VCaP (cell line): ENCODE measurements at regions not wholly inside any gene's neighbourhood (a gene's known extent, or its start where the extent isn't known, plus 50 kb on each side); places are given as distances from the start of the nearest gene placed in this dataset.

Source experiments
- H3K27ac ChIP-seq: fragments of 450-650 bp; 2 replicates; pipeline ENCODE4 v1.5.1; 2017
- TF ChIP-seq, protein P1 (sequence below): fragments of 450-650 bp; conservative IDR thresholded peaks from 2 replicates; pipeline ENCODE4 v1.5.1; 2017; ENCODE audit warnings: mild to moderate bottlenecking, moderate library complexity

DNA sequence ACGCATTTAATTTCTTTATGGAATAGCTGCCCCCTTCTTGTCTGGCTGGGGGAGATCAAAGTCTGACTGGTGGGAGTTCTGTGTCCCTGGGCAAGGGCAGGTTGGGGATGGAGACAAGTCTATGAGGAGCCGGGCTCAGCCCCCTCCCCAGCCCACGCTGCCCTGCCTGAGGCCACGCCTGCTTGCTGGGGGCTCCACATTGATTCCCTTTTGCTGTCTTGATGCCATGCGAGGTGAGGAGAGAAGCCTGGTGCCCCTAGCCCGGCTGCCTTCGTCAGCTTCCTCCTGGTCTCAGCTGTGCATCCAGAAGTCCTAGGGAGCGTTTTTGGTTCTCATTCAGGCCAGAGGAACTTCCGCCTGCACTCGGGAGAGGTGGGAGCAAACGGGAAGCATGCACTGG, 247.9 kb downstream of the NDUFA10 start:
- H3K27ac ChIP-seq, result no peak overlapping the region
- TF ChIP-seq, protein P1, sequence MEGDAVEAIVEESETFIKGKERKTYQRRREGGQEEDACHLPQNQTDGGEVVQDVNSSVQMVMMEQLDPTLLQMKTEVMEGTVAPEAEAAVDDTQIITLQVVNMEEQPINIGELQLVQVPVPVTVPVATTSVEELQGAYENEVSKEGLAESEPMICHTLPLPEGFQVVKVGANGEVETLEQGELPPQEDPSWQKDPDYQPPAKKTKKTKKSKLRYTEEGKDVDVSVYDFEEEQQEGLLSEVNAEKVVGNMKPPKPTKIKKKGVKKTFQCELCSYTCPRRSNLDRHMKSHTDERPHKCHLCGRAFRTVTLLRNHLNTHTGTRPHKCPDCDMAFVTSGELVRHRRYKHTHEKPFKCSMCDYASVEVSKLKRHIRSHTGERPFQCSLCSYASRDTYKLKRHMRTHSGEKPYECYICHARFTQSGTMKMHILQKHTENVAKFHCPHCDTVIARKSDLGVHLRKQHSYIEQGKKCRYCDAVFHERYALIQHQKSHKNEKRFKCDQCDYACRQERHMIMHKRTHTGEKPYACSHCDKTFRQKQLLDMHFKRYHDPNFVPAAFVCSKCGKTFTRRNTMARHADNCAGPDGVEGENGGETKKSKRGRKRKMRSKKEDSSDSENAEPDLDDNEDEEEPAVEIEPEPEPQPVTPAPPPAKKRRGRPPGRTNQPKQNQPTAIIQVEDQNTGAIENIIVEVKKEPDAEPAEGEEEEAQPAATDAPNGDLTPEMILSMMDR, result no peak

DNA sequence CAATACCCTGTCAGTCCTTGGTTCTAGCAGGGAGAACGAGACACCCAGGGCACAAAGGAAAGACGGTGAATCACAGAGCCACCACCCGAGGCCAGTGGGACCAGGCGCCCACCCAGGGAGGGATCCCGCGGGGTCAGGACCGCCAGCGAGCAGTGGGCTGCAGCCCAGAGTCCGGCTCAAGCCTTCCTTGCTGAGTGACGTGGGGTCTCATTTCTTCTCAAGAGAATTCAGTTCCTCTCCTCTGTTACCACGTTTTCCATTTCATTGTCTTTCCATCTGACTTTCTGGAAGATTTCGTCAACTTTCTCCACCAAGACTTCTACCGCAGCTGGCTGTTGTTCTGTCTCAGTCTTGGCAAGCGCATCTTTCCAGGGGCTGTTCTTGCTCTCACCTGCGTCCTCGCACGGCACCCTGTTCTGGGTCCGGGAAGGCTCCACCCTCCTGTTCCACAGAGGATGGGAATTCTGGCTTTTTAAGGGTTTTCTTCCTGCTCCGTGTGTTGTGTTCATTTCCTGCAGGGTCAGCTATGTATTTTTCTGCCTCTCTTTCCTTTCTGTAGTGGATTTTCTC, 248.6 kb downstream of the NDUFA10 start:
- H3K27ac ChIP-seq, result no peak overlapping the region
- TF ChIP-seq, protein P1, result no peak

DNA sequence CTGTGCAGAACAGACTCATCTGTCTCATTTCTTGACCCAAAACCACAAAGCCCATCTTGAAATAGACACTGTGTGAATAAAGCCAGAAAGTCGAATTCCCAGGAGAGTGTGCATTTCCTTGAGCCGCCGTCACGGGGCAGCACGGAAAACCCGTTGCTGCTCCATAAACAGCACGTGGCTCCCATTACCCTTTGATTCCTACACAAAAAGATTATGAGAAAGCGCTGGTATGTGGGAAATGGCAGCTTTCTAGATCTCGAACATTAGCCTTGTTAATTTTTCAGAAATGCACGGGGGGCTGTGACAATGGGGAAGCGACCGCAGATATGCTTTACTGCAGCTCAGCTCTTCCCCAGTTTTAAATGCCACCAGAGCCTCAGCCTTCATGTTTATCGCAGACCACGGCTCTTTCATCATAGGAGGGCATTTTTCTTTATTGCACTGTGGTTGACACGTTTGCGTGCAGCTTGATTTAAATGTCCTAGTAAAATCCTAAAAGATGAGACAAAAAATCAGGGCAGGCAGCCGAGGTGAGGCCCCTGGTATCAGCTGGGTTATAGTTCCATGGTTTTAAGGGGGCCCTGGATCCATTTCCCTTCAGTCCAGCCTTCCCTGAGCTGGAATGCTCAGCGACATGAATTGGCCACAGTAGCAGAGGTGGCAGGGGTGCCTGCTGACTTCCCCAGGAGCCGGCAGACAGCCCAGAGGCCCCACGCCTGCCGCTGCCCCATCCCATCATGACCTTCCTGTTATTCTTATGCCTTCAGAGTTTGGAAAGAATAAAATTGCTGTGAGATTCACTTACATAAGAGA, 249.3 kb downstream of the NDUFA10 start:
- TF ChIP-seq, protein P1, result no peak
- no peak overlapping the region for H3K27ac ChIP-seq

DNA sequence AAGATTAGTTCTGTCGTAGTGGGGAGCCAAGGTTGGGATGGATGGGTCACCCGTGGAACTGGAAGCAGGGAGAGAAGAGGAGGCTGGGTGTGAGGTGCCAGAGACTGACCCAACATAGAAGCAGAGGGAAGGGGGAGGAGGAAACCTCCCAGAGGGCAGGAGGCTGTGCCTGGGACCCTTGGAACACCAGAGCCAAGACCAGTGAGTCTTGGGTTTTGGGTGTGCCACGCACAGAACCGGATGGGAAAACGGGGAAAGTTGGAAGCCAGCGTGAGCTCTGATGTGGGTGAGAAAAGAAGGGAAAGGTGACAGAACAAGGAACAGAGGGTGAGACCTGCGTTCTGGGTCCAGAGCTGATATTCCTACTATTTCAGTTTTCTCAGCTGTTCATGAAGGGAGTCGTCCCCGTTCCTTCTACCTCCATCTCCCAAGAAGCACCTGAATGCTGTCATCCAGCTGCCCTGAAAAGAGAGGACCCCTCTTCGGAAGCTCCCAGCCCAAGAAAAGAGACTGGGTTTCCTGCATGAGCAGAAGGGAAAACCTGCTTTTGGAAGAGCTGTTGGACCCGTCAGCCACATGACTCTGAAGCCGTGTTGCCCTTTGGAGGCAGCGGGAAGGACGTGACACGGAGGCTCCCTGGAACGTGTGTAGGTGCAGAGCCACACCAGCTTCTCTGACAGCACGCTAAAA, 250.1 kb downstream of the NDUFA10 start:
- TF ChIP-seq, protein P1, result no peak

DNA sequence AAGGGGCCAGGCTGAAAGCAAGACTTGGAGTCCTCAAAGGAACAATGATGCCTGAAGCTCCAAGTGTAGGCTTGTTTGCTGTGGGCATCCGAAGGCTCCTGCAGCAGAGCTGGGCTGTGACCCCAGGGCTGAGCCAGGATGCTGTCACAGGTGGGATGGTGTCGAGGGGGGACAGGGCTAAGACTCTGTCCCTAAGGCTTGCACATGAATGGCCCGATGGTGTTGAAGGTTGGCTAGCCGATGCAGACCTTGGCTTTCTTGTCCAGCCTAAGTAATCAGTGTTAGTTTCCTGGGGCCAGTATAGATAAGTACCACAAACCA, 251.0 kb downstream of the NDUFA10 start:
- TF ChIP-seq, protein P1, result no peak
- H3K27ac ChIP-seq, result no peak overlapping the region

More for the DNA sequence above, 250.1 kb downstream of the NDUFA10 start:
- no peak overlapping the region for H3K27ac ChIP-seq

DNA sequence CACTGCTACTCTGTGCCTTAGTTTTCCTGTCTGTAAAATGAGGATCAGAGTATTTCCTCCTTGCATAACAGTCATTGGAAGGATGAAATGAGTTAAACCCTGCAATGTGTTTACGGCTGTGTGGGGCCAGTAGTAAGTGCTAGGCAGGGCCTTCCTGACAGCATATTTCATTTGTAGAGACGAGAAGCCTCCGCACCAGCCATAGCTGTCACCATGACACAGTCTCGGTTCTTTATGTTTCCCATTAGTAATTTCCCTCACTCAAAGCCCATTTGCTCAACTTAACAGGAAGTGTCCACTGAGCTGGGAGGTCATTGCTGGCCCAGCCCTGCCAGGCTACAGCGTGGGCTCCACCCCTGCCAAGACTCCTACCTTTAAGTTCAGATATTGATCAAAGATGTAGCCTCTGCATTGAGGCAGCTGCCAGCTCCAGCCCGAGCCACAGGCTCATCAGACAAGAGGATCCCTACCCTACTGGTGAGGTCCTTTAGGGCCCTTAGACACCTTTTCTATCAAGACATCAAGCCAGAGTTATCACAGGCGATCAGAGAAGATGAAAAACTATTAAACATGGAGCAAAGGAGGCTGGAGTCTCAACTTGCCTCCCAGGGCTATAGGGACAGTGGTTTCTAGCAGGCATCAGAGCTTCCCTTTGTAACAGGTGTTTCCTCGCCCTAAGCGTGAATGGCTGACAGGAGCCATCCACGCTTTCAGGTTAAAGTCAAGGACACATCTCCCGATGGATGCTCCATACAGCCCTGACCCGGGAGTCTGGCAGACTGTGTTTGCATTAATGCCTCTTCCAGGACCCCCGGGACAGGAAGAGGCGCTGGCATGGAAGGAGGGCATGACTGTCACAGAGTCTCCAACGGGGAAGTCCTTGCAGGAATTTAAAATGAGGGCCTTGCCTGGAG, 251.7 kb downstream of the NDUFA10 start:
- TF ChIP-seq, protein P1, result no peak
- no peak overlapping the region for H3K27ac ChIP-seq
